GM21529 (cell line): ENCODE measurements at regions not wholly inside any gene's neighbourhood (a gene's known extent, or its start where the extent isn't known, plus 50 kb on each side); places are given as distances from the start of the nearest gene placed in this dataset.
"Not testable (repeated sequence)": the region's sequence is repeated elsewhere in the genome, so short reads cannot be mapped to it uniquely, and the experiment has no call there.

ENCODE experiments used
- ATAC-seq: cut with Tn5 transposase; IDR thresholded peaks from one replicate; pipeline ENCODE4 v1.9.1; 2021; ENCODE audit not compliant: unreplicated experiment

- ATAC-seq = no peak
Observed at GRCh38 chr3:152211655-152212054, 57.1 kb upstream of the MBNL1 start.

- ATAC-seq = no peak
Observed at GRCh38 chr3:152213203-152213602, 55.5 kb upstream of the MBNL1 start.

- no peak for ATAC-seq
Observed at GRCh38 chr3:152213938-152214337, 54.8 kb upstream of the MBNL1 start.

- ATAC-seq = not testable (repeated sequence)
Observed at GRCh38 chr3:152216960-152217865, 51.5 kb upstream of the MBNL1 start.

GRCh38 chr3:152218602-152219001 is 50.1 kb upstream of the MBNL1 start:
- no peak for ATAC-seq
